HepG2 (cell line): ENCODE measurements at regions not wholly inside any gene's neighbourhood (a gene's known extent, or its start where the extent isn't known, plus 50 kb on each side); places are given as distances from the start of the nearest gene placed in this dataset.

ENCODE experiments used
- ATAC-seq: fragments of 200-7000 bp; cut with Tn5 transposase; 3 replicates; pipeline ENCODE4 v1.9.1; 2020; ENCODE audit warnings: mild to moderate bottlenecking, moderate library complexity
- BruUV-seq: library from RNA; stranded (reverse); fragments of 400-500 nt; replicated peaks from 2 replicates; lab custom pipeline; 2021; lab: Mats Ljungman, UMichigan
- CTCF ChIA-PET: fragments of 300-600 bp; formaldehyde crosslinking; extraction: SDS; loops from one replicate; lab custom pipeline; 2021; ENCODE audit warnings: low total read pairs, inconsistent platforms, low intra/inter-chr PET ratio; lab: Yijun Ruan, JAX
- POLR2A ChIA-PET: fragments of 350-600 bp; sonication (Branson Sonifier 250); formaldehyde crosslinking; loops from one replicate; lab custom pipeline; 2020; ENCODE audit warnings: antibody characterized with exemption, inconsistent platforms; lab: Yijun Ruan, JAX
- DNase-seq: peaks from one replicate; pipeline ENCODE4 v3.0.0-alpha.2; 2015; ENCODE audit warnings: low spot score
- FAIRE-seq: peaks from 3 replicates; lab custom pipeline; 2011; peaks lifted over from hg19 to GRCh38; lab: Jason Lieb, UNC
- H2AFZ ChIP-seq: one replicate; pipeline ENCODE4 v1.6.1; 2011; ENCODE audit warnings: low read length, inconsistent platforms
- H3K27ac ChIP-seq: fragments of 300-600 bp; 3 replicates; pipeline ENCODE4 v1.8.0; 2011; ENCODE audit warnings: mixed run types, mild to moderate bottlenecking, mixed read lengths, low read length, inconsistent platforms; ENCODE audit not compliant: insufficient read depth; ENCODE audit errors: extremely low read length
- H3K27me3 ChIP-seq, 2 experiments: fragments of 200-600 bp in 1 of 2; 2 replicates in 1 of 2; 3 replicates in 1 of 2; pipeline versions ENCODE4 v1.6.0 to v1.8.0; 2011; ENCODE audit warnings: low read length in 2 of 2, mild to moderate bottlenecking in 2 of 2, moderate library complexity in 2 of 2, inconsistent platforms in 1 of 2; ENCODE audit not compliant: insufficient read depth in 2 of 2, control insufficient read depth in 1 of 2
- H3K36me3 ChIP-seq, 2 experiments: fragments of 200-600 bp in 1 of 2; replicated peaks in 1 of 2; 2 replicates in 1 of 2; 3 replicates in 1 of 2; pipeline versions ENCODE4 v1.5.1 to v1.8.0; 2011; ENCODE audit warnings: low read length in 2 of 2, inconsistent platforms in 1 of 2; ENCODE audit not compliant: insufficient read depth in 2 of 2, control insufficient read depth in 1 of 2
- H3K4me1 ChIP-seq: 2 replicates; pipeline ENCODE4 v1.5.1; 2012; ENCODE audit warnings: low read length, inconsistent platforms; ENCODE audit not compliant: insufficient read depth
- H3K4me2 ChIP-seq: 2 replicates; pipeline ENCODE4 v1.6.0; 2011; ENCODE audit warnings: low read depth, low read length, inconsistent platforms
- H3K4me3 ChIP-seq, 3 experiments: fragments of 200-600 bp in 1 of 3; sonication (generic), shearing (Covaris generic) in 1 of 3; replicated peaks in 1 of 3; 2 replicates each; pipeline ENCODE4 v1.5.1; 2011 to 2016; ENCODE audit warnings: low read length in 3 of 3, inconsistent platforms in 2 of 3, low read depth in 2 of 3, mild to moderate bottlenecking in 2 of 3, control low read depth in 1 of 3, mixed read lengths in 1 of 3; ENCODE audit not compliant: insufficient read depth in 1 of 3
- H3K79me2 ChIP-seq: one replicate; pipeline ENCODE4 v1.6.1; 2011; ENCODE audit warnings: low read length, inconsistent platforms; ENCODE audit not compliant: insufficient read depth
- H3K9ac ChIP-seq: 2 replicates; pipeline ENCODE4 v1.6.0; 2011; ENCODE audit warnings: mild to moderate bottlenecking, low read depth, low read length, inconsistent platforms; ENCODE audit not compliant: insufficient read depth
- H3K9me3 ChIP-seq: 2 replicates; pipeline ENCODE4 v1.5.1; 2012; ENCODE audit warnings: mild to moderate bottlenecking, low read length
- H4K20me1 ChIP-seq: 2 replicates; pipeline ENCODE4 v1.6.0; 2011; ENCODE audit warnings: inconsistent platforms, mild to moderate bottlenecking, low read length, moderate library complexity; ENCODE audit not compliant: insufficient read depth
- NFKB2 ChIP-seq: sonication (generic); formaldehyde crosslinking; IDR thresholded peaks from 2 replicates; pipeline ENCODE4 v1.4.0; 2020; ENCODE audit warnings: missing genetic modification reagents, borderline replicate concordance
- ZBTB20 ChIP-seq: sonication (generic); formaldehyde crosslinking; IDR thresholded peaks from 2 replicates; pipeline ENCODE4 v1.8.1; 2023; ENCODE audit warnings: missing genetic modification reagents, low read depth, mild to moderate bottlenecking, borderline replicate concordance
- ZBTB38 ChIP-seq: sonication (generic); formaldehyde crosslinking; IDR thresholded peaks from 2 replicates; pipeline ENCODE4 v1.5.1; 2020; ENCODE audit warnings: mild to moderate bottlenecking, missing genetic modification reagents
- ZNF337 ChIP-seq: sonication (generic); formaldehyde crosslinking; IDR thresholded peaks from 2 replicates; pipeline ENCODE4 v1.5.1; 2020; ENCODE audit warnings: missing genetic modification reagents, low read depth, mild to moderate bottlenecking, borderline replicate concordance
- WGBS: methylation state at CpG from one replicate; pipeline ENCODE4 v1.1.6; 2017; ENCODE audit warnings: low lambda C conversion rate; 5-methylcytosine and 5-hydroxymethylcytosine counted together
- in situ Hi-C: cut with HindIII; loops from 2 replicates; pipeline ENCODE4 v1.10.0; 2017; ENCODE audit warnings: low pct_unique_long_range_greater_than_20kb; ENCODE audit not compliant: extremely low pct_ligation_motif_present
- intact Hi-C: fragments of 100-400 bp; cut with micrococcal nuclease; formaldehyde crosslinking; loops from one replicate; pipeline ENCODE4 v1.10.0; 2022; ENCODE audit not compliant: unreplicated experiment
- TF ChIP-seq, protein P1 (sequence below): sonication (generic); formaldehyde crosslinking; IDR thresholded peaks from 2 replicates; pipeline ENCODE4 v1.5.0; 2020; ENCODE audit warnings: mild to moderate bottlenecking, missing genetic modification reagents, borderline replicate concordance

- no peak overlapping the region for H3K4me2 ChIP-seq
- in situ Hi-C loops (loop anchor here (5.0 kb wide), 1 partner anchor 195 kb away; no protein-coding TSS in a partner anchor), intact Hi-C loops (no loop called here)
- POLR2A ChIA-PET: no interaction called here
- no peak overlapping the region for H3K4me3 ChIP-seq
- H3K27ac ChIP-seq: no peak overlapping the region
- H3K4me1 ChIP-seq: no peaks in the 10 kb centered on the region
- no peaks in the 10 kb centered on the region for H3K79me2 ChIP-seq
- no peak for FAIRE-seq
- BruUV-seq: no TSS peak
- no peak overlapping the region for H2AFZ ChIP-seq
- H3K9ac ChIP-seq: no peak overlapping the region
- no peak for ATAC-seq
- no peak for TF ChIP-seq ZBTB20 (CRISPR knock-in tag)
- TF ChIP-seq, protein P1, sequence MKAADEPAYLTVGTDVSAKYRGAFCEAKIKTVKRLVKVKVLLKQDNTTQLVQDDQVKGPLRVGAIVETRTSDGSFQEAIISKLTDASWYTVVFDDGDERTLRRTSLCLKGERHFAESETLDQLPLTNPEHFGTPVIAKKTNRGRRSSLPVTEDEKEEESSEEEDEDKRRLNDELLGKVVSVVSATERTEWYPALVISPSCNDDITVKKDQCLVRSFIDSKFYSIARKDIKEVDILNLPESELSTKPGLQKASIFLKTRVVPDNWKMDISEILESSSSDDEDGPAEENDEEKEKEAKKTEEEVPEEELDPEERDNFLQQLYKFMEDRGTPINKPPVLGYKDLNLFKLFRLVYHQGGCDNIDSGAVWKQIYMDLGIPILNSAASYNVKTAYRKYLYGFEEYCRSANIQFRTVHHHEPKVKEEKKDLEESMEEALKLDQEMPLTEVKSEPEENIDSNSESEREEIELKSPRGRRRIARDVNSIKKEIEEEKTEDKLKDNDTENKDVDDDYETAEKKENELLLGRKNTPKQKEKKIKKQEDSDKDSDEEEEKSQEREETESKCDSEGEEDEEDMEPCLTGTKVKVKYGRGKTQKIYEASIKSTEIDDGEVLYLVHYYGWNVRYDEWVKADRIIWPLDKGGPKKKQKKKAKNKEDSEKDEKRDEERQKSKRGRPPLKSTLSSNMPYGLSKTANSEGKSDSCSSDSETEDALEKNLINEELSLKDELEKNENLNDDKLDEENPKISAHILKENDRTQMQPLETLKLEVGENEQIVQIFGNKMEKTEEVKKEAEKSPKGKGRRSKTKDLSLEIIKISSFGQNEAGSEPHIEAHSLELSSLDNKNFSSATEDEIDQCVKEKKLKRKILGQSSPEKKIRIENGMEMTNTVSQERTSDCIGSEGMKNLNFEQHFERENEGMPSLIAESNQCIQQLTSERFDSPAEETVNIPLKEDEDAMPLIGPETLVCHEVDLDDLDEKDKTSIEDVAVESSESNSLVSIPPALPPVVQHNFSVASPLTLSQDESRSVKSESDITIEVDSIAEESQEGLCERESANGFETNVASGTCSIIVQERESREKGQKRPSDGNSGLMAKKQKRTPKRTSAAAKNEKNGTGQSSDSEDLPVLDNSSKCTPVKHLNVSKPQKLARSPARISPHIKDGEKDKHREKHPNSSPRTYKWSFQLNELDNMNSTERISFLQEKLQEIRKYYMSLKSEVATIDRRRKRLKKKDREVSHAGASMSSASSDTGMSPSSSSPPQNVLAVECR: no peak
- TF ChIP-seq NFKB2: no peak
- TF ChIP-seq ZBTB38 (CRISPR knock-in tag): no peak
- no peak for TF ChIP-seq ZNF337 (CRISPR knock-in tag)
- no peaks in the 10 kb centered on the region for H3K9me3 ChIP-seq
- no peaks in the 10 kb centered on the region for H4K20me1 ChIP-seq
- WGBS: 16% methylated on average over 5 of the region's 5 CpGs
- DNase-seq: no peak
- no peaks in the 10 kb centered on the region for H3K36me3 ChIP-seq
- CTCF ChIA-PET: interaction anchor here (2.3 kb wide), 1 partner anchor 195 kb away, joined by 11 read pairs; no protein-coding TSS in a partner anchor
- peaks cover 0 to 33% of the 10 kb centered on the region in 2 experiments; a peak in 3 of 5 replicates for H3K27me3 ChIP-seq
Observed at GRCh38 chr3:43156812-43157455, 51.1 kb upstream of the POMGNT2 start.
